ENCODE measurements at regions not wholly inside any gene's neighbourhood (a gene's known extent, or its start where the extent isn't known, plus 50 kb on each side); places are given as distances from the start of the nearest gene placed in this dataset.

GRCh38 chr9:90991953-90992352, 190.3 kb downstream of the SYK start:
- Mint-ChIP-seq H3K36me3 (no peaks in the 10 kb centered on the region), H3K27me3 (peaks cover 24% of the 10 kb centered on the region), H3K9me3 (peaks cover 6% of the 10 kb centered on the region), H3K4me1 (no peaks in the 10 kb centered on the region), H3K27ac (no peak overlapping the region), H3K4me3 (no peak overlapping the region)
- no peak for ATAC-seq (ENCODE audit: low read depth)
- POLR2A ChIA-PET = no interaction called here
- DNase-seq = no peak

- H3K4me3 Mint-ChIP-seq = no peak overlapping the region
- H3K9me3 Mint-ChIP-seq = peaks cover 6% of the 10 kb centered on the region
- H3K36me3 Mint-ChIP-seq = no peaks in the 10 kb centered on the region
- ATAC-seq (ENCODE audit: low read depth) (no peak), DNase-seq (no peak)
- peaks cover 26% of the 10 kb centered on the region for H3K27me3 Mint-ChIP-seq
- POLR2A ChIA-PET = no interaction called here
- no peak overlapping the region for H3K27ac Mint-ChIP-seq
- H3K4me1 Mint-ChIP-seq = no peaks in the 10 kb centered on the region
These were observed 193.9 kb downstream of the SYK start for GRCh38 chr9:90995516-90995915.

- peaks cover 20% of the 10 kb centered on the region for H3K27me3 Mint-ChIP-seq
- H3K4me3 Mint-ChIP-seq = no peak overlapping the region
- ATAC-seq (ENCODE audit: low read depth) (no peak), DNase-seq (no peak)
- H3K36me3 Mint-ChIP-seq = no peaks in the 10 kb centered on the region
- H3K27ac Mint-ChIP-seq = no peak overlapping the region
- H3K9me3 Mint-ChIP-seq = peaks cover 5% of the 10 kb centered on the region
- H3K4me1 Mint-ChIP-seq = no peaks in the 10 kb centered on the region
- POLR2A ChIA-PET = no interaction called here
These were observed 194.8 kb downstream of the SYK start for GRCh38 chr9:90996154-90997065.

GRCh38 chr9:90998573-90998972, 197.0 kb downstream of the SYK start:
- Mint-ChIP-seq H3K27ac (no peak overlapping the region), H3K9me3 (peaks cover 5% of the 10 kb centered on the region), H3K4me1 (no peaks in the 10 kb centered on the region), H3K27me3 (peaks cover 16% of the 10 kb centered on the region), H3K4me3 (no peak overlapping the region), H3K36me3 (no peaks in the 10 kb centered on the region)
- POLR2A ChIA-PET = no interaction called here
- DNase-seq (no peak), ATAC-seq (ENCODE audit: low read depth) (no peak)

- no peaks in the 10 kb centered on the region for H3K4me1 Mint-ChIP-seq
- no peak overlapping the region for H3K4me3 Mint-ChIP-seq
- no peaks in the 10 kb centered on the region for H3K36me3 Mint-ChIP-seq
- POLR2A ChIA-PET = no interaction called here
- peaks cover 9% of the 10 kb centered on the region for H3K27me3 Mint-ChIP-seq
- DNase-seq (no peak), ATAC-seq (ENCODE audit: low read depth) (no peak)
- no peak overlapping the region for H3K27ac Mint-ChIP-seq
- peaks cover 2% of the 10 kb centered on the region for H3K9me3 Mint-ChIP-seq
These were observed 198.1 kb downstream of the SYK start for GRCh38 chr9:90999425-91000397.

DNA sequence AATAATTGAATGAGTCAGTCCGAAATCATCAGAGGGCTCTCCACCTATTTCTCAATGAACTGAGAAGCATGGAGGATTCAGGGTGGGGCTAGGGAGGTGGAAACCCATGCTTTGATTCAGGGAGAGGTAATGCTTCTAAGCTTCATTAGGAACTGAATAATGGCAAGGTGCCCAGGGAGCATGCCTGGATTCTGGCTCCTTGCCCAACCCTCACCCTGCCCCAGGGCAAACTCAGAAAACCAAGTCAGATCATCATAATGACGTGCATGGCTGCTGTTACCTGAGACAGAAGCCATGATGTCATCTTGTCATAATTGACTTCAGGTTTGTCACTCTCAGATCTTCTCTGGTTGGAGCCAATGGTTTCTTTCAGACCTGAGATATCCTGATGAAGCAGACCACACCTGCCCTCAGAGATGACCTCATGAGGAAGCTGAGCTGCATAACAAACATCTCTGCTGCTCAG, 199.6 kb downstream of the SYK start:
- Mint-ChIP-seq H3K27me3 (peaks cover 5% of the 10 kb centered on the region), H3K4me1 (no peaks in the 10 kb centered on the region), H3K27ac (no peak overlapping the region), H3K9me3 (no peaks in the 10 kb centered on the region), H3K4me3 (no peak overlapping the region), H3K36me3 (no peaks in the 10 kb centered on the region)
- POLR2A ChIA-PET = no interaction called here
- ATAC-seq (ENCODE audit: low read depth) = no peak
- no peak for DNase-seq

- no peak for ATAC-seq (ENCODE audit: low read depth)
- H3K4me3 Mint-ChIP-seq = no peak overlapping the region
- no peaks in the 10 kb centered on the region for H3K36me3 Mint-ChIP-seq
- no peaks in the 10 kb centered on the region for H3K9me3 Mint-ChIP-seq
- no peaks in the 10 kb centered on the region for H3K4me1 Mint-ChIP-seq
- peaks cover 15% of the 10 kb centered on the region for H3K27me3 Mint-ChIP-seq
- DNase-seq = no peak
- POLR2A ChIA-PET = no interaction called here
- H3K27ac Mint-ChIP-seq = no peak overlapping the region
These were observed 202.9 kb downstream of the SYK start for GRCh38 chr9:91004484-91004883.

- DNase-seq (no peak), ATAC-seq (ENCODE audit: low read depth) (no peak)
- Mint-ChIP-seq H3K4me1 (no peaks in the 10 kb centered on the region), H3K9me3 (no peaks in the 10 kb centered on the region), H3K4me3 (no peak overlapping the region), H3K27me3 (peaks cover 18% of the 10 kb centered on the region), H3K36me3 (no peaks in the 10 kb centered on the region), H3K27ac (no peak overlapping the region)
- POLR2A ChIA-PET = no interaction called here
These were observed 203.4 kb downstream of the SYK start for GRCh38 chr9:91004992-91005391.

DNA sequence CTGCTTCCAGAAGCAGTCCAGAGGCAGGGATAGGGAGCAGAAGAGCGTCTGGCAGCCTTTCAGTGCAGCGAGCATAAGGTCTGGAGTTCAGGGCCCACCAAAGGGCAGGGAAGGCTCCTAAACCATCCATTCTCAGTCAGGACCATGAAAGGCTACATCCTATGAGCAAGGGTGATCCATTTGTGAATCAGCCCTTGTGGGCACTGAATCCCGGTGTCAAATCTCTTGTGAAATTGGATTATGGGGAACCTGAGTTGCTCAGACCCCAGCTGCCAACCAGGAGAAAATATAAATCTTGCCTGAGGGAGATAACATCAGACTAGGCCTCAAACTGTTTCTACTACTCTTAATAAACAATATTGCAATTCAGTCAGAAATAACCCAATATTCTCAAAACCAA, 204.4 kb downstream of the SYK start:
- peaks cover 14% of the 10 kb centered on the region for H3K27me3 Mint-ChIP-seq
- no peak overlapping the region for H3K27ac Mint-ChIP-seq
- H3K4me3 Mint-ChIP-seq = no peak overlapping the region
- no peak for DNase-seq
- H3K9me3 Mint-ChIP-seq = no peaks in the 10 kb centered on the region
- no peaks in the 10 kb centered on the region for H3K4me1 Mint-ChIP-seq
- no peak for ATAC-seq (ENCODE audit: low read depth)
- no peaks in the 10 kb centered on the region for H3K36me3 Mint-ChIP-seq
- POLR2A ChIA-PET = no interaction called here

DNA sequence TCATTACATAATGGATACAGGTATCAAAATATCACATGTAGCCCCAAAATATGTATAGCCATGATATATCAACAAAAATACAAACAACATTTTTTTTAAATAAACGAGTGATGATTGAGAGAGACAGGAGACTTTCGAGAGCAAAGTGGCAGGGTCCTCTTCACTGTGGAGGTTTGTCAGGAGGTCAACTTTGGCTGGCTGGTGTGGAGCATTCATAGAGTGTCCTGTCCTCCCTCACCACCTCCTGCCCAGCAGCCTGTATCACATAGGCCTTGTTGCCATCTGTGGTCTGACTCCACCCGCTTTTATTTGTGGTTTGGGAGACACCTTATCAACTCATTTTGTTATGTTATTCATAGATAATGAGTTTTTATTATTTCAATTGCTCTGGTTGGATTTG, 206.9 kb downstream of the SYK start:
- Mint-ChIP-seq H3K27ac (no peak overlapping the region), H3K4me1 (no peaks in the 10 kb centered on the region), H3K4me3 (no peak overlapping the region), H3K36me3 (peaks cover 4% of the 10 kb centered on the region), H3K9me3 (peaks cover 6% of the 10 kb centered on the region), H3K27me3 (peaks cover 14% of the 10 kb centered on the region)
- POLR2A ChIA-PET = no interaction called here
- ATAC-seq (ENCODE audit: low read depth) (no peak), DNase-seq (no peak)

GRCh38 chr9:91011891-91012290, 210.3 kb downstream of the SYK start:
- Mint-ChIP-seq H3K9me3 (peaks cover 7% of the 10 kb centered on the region), H3K4me3 (no peak overlapping the region), H3K27me3 (peaks cover 19% of the 10 kb centered on the region), H3K4me1 (no peaks in the 10 kb centered on the region), H3K36me3 (peaks cover 4% of the 10 kb centered on the region), H3K27ac (no peak overlapping the region)
- ATAC-seq (ENCODE audit: low read depth) (no peak), DNase-seq (no peak)
- POLR2A ChIA-PET = no interaction called here

- Mint-ChIP-seq H3K4me3 (no peak overlapping the region), H3K4me1 (no peaks in the 10 kb centered on the region), H3K27ac (no peak overlapping the region), H3K27me3 (peaks cover 16% of the 10 kb centered on the region), H3K9me3 (peaks cover 8% of the 10 kb centered on the region), H3K36me3 (peaks cover 4% of the 10 kb centered on the region)
- no peak for ATAC-seq (ENCODE audit: low read depth)
- POLR2A ChIA-PET = no interaction called here
- DNase-seq = no peak
These were observed 211.6 kb downstream of the SYK start for GRCh38 chr9:91012933-91013841.

- POLR2A ChIA-PET = no interaction called here
These were observed 215.6 kb downstream of the SYK start for GRCh38 chr9:91017245-91017644.

More at GRCh38 chr9:91017245-91017644, 215.6 kb downstream of the SYK start:
- peaks cover 17% of the 10 kb centered on the region for H3K9me3 Mint-ChIP-seq
- ATAC-seq (ENCODE audit: low read depth) (no peak), DNase-seq (no peak)
- H3K4me1 Mint-ChIP-seq = no peaks in the 10 kb centered on the region
- H3K27me3 Mint-ChIP-seq = peaks cover 48% of the 10 kb centered on the region
- H3K27ac Mint-ChIP-seq = no peak overlapping the region
- H3K36me3 Mint-ChIP-seq = peaks cover 8% of the 10 kb centered on the region
- no peak overlapping the region for H3K4me3 Mint-ChIP-seq

Data from activated naive CD8-positive, alpha-beta T cell treated with anti-CD3 and anti-CD28 coated beads, Interleukin-2, amount 10 ng/mL, durations not matched to agents 7 days and 5 days (primary cell).